PFSK-1 (cell line): ENCODE measurements at regions not wholly inside any gene's neighbourhood (a gene's known extent, or its start where the extent isn't known, plus 50 kb on each side); places are given as distances from the start of the nearest gene placed in this dataset.

Experiments
- FOXP2 ChIP-seq: optimal IDR thresholded peaks from 2 replicates; pipeline ENCODE3; 2011; ENCODE audit warnings: borderline replicate concordance, control low read depth, inconsistent platforms; ENCODE audit not compliant: insufficient read depth; ENCODE audit errors: extremely low read length, extremely low read depth
- POLR2AphosphoS5 ChIP-seq: IDR thresholded peaks from 2 replicates; pipeline ENCODE4 v1.6.1; 2012; ENCODE audit warnings: low read depth, mild to moderate bottlenecking, control low read depth, low read length, moderate library complexity
- REST ChIP-seq, 2 experiments: IDR thresholded peaks; 2 replicates each; pipeline versions ENCODE4 v1.6.1 to v1.8.0; 2011 to 2012; ENCODE audit warnings: low read depth in 2 of 2, low read length in 2 of 2, control low read depth in 1 of 2, inconsistent platforms in 1 of 2, mild to moderate bottlenecking in 1 of 2, moderate library complexity in 1 of 2; ENCODE audit not compliant: insufficient read depth in 1 of 2
- SIN3A ChIP-seq: IDR thresholded peaks from 2 replicates; pipeline ENCODE4 v1.6.1; 2012; ENCODE audit warnings: mild to moderate bottlenecking, low read length, moderate library complexity, borderline replicate concordance; ENCODE audit not compliant: insufficient read depth
- TAF1 ChIP-seq: IDR thresholded peaks from 2 replicates; pipeline ENCODE4 v1.6.1; 2012; ENCODE audit warnings: low read length, control low read depth, borderline replicate concordance; ENCODE audit not compliant: insufficient read depth

DNA sequence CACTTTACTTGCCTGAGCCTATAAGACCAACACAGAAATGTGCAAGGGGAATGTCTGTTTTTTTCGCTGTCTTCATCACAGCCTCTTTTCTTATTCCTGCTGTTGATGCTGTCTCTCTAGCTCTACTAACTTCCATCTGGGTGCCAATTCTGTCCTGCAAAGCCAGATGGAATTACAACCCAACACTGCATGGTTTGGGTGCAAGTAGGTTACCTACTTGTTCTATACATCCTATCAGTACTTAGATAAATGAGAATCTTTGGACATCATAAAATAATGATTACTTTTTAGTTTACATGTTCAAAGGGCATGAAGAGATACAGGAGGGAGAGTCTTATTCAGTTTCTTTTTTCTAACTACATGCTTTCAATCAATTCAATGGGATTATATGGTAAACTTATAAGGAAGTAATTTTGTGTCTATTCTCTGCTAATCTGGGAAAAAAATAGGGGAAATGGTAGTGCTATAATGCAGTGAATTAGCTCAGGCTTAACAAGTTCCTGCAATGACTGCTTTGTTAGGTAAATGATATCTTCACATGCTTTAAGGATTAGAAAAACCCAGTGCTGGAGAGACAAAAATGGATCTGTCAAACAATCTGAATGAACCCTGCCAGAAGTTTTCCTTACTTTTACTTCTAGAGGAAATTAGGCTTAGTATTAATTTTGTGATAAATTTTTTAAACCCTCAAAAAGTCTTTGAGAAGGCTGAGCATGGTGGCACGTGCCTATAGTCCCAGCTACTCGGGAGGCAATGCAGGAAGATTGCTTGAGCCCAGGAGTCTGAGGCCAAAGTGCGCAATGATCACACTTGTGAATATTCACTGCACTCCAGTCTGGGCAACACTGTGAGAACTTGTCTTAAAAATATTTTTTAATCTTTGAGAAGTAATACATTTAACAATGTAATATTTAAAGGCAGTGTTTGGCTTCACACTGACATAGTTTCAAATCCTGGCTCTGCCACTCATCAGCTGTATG is 86.5 kb upstream of the E2F3 start:
- TF ChIP-seq TAF1 (no peak), SIN3A (no peak), POLR2AphosphoS5 (no peak), REST (IDR thresholded peaks at IDR 0.05; ENCODE audit: insufficient read depth in 1 of 2, low read depth in 2 of 2, low read length in 2 of 2) (no peak), FOXP2 (no peak)

- TF ChIP-seq POLR2AphosphoS5 = no peak
- TF ChIP-seq TAF1 = no peak
- no peak for TF ChIP-seq FOXP2
- TF ChIP-seq REST (IDR thresholded peaks at IDR 0.05; ENCODE audit: insufficient read depth in 1 of 2, low read depth in 2 of 2, low read length in 2 of 2) = no peak
- TF ChIP-seq SIN3A = no peak
These were observed 84.2 kb upstream of the E2F3 start for GRCh38 chr6:20317430-20317829.

- TF ChIP-seq FOXP2 (no peak), SIN3A (no peak), REST (IDR thresholded peaks at IDR 0.05; ENCODE audit: insufficient read depth in 1 of 2, low read depth in 2 of 2, low read length in 2 of 2) (no peak), TAF1 (no peak), POLR2AphosphoS5 (no peak)
These were observed 82.8 kb upstream of the E2F3 start for GRCh38 chr6:20318851-20319387.

GRCh38 chr6:20319520-20320357 is 81.9 kb upstream of the E2F3 start:
- TF ChIP-seq POLR2AphosphoS5 (no peak), FOXP2 (no peak), REST (IDR thresholded peaks at IDR 0.05; ENCODE audit: insufficient read depth in 1 of 2, low read depth in 2 of 2, low read length in 2 of 2) (no peak), SIN3A (no peak), TAF1 (no peak)
